ENCODE measurements at regions not wholly inside any gene's neighbourhood (a gene's known extent, or its start where the extent isn't known, plus 50 kb on each side); places are given as distances from the start of the nearest gene placed in this dataset.

DNA sequence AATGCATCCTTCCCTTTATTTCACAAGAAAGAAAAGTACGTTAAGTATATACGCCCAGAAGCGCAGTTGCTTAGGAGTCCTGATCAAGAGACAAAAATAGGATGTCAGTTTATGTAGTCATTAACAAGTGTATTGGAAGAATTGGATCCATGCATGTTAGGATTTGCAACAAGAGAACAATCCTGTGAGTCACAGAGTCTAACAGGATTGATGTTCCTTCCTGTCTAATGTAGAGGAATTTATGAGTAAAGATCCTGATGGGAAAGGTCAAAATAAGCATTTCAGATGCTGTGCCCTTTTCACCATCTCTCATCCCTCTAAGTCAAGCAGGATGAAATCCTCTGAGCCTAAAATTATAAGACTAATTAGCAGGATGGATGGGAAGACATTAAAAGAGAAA, 406.0 kb upstream of the GRIA1 start:
- Mint-ChIP-seq H3K36me3 (ENCODE audit: low read depth) (no peaks in the 10 kb centered on the region), H3K27me3 (ENCODE audit: low read depth) (no peaks in the 10 kb centered on the region), H3K4me1 (no peaks in the 10 kb centered on the region), H3K9me3 (no peaks in the 10 kb centered on the region), H3K27ac (no peak overlapping the region), H3K4me3 (no peak overlapping the region)
- TF ChIP-seq, protein P1, sequence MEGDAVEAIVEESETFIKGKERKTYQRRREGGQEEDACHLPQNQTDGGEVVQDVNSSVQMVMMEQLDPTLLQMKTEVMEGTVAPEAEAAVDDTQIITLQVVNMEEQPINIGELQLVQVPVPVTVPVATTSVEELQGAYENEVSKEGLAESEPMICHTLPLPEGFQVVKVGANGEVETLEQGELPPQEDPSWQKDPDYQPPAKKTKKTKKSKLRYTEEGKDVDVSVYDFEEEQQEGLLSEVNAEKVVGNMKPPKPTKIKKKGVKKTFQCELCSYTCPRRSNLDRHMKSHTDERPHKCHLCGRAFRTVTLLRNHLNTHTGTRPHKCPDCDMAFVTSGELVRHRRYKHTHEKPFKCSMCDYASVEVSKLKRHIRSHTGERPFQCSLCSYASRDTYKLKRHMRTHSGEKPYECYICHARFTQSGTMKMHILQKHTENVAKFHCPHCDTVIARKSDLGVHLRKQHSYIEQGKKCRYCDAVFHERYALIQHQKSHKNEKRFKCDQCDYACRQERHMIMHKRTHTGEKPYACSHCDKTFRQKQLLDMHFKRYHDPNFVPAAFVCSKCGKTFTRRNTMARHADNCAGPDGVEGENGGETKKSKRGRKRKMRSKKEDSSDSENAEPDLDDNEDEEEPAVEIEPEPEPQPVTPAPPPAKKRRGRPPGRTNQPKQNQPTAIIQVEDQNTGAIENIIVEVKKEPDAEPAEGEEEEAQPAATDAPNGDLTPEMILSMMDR (IDR thresholded peaks at IDR 0.05; ENCODE audit: unreplicated experiment in 3 of 3), result no peak

DNA sequence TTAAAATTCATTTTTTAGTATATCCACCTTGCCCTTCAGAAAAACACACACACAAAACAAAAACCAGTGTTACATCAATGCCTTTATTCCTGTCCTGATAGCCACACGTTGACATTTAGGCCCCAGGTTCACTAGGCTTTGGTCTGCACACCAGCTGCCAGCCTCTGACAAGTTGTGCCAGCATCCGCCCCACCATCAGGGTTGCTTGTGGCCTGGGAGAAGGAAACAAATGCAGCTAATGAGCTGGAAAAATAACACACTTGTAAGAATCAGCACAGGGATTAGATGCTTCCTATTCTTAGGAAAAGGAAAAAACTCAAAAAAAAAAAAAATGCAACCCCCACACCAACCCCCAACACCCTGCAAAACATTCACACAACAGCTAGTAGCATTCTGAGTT, 404.0 kb upstream of the GRIA1 start:
- Mint-ChIP-seq H3K9me3 (no peaks in the 10 kb centered on the region), H3K27me3 (ENCODE audit: low read depth) (no peaks in the 10 kb centered on the region), H3K36me3 (ENCODE audit: low read depth) (no peaks in the 10 kb centered on the region)

DNA sequence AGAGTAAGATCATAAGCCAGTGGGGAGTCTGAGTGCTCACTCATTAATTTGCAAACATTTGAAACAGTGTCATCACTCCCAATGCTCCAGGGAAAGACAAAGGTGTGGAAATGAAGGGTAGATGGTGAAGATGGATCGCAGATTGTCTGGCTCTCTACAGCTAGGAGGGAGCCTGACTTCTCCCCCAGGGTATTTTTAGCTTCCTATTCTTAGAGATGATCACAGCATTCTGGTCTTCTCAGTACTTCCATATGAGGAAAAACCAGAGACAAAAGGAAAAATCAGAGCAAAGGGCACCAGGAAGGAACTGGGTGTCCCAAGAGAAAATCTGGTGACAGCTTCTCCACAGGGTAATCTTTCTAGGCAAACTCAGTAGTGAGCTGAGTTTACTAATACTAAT, 401.9 kb upstream of the GRIA1 start:
- Mint-ChIP-seq H3K4me1 (no peaks in the 10 kb centered on the region), H3K27me3 (ENCODE audit: low read depth) (no peaks in the 10 kb centered on the region)

More for the DNA sequence above, 404.0 kb upstream of the GRIA1 start:
- Mint-ChIP-seq H3K4me3 (no peak overlapping the region), H3K4me1 (no peaks in the 10 kb centered on the region), H3K27ac (no peak overlapping the region)
- TF ChIP-seq, protein P1 (IDR thresholded peaks at IDR 0.05; ENCODE audit: unreplicated experiment in 3 of 3), result no peak

DNA sequence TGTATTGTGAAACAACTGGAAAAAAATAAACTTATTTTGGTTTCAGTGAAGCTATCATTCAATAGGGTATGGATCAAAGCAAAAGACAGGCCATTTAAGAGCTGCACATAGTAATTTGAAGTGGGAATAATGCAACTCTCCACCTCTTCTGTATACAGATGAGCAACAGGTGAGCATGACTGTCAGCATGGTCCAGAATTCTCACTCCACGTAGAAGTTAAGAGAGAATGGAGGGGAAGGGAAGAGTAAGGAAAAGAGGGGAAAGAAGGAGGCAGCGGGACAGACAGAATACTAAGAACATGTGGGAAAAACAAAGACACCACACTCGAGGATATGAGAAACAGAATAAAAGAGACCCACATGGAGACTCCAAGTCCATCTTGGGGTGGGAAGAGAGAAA, 396.1 kb upstream of the GRIA1 start:
- TF ChIP-seq, protein P1 (IDR thresholded peaks at IDR 0.05; ENCODE audit: unreplicated experiment in 3 of 3), result no peak
- no peaks in the 10 kb centered on the region for H3K27me3 Mint-ChIP-seq (ENCODE audit: low read depth)
- no peak overlapping the region for H3K4me3 Mint-ChIP-seq
- no peaks in the 10 kb centered on the region for H3K36me3 Mint-ChIP-seq (ENCODE audit: low read depth)
- no peaks in the 10 kb centered on the region for H3K9me3 Mint-ChIP-seq
- H3K4me1 Mint-ChIP-seq, result no peaks in the 10 kb centered on the region
- no peak overlapping the region for H3K27ac Mint-ChIP-seq

More for the DNA sequence above, 401.9 kb upstream of the GRIA1 start:
- Mint-ChIP-seq H3K27ac (no peak overlapping the region), H3K4me3 (no peak overlapping the region), H3K9me3 (no peaks in the 10 kb centered on the region), H3K36me3 (ENCODE audit: low read depth) (no peaks in the 10 kb centered on the region)
- TF ChIP-seq, protein P1 (IDR thresholded peaks at IDR 0.05; ENCODE audit: unreplicated experiment in 3 of 3), result no peak

- no peak overlapping the region for H3K27ac Mint-ChIP-seq
- H3K36me3 Mint-ChIP-seq (ENCODE audit: low read depth), result no peaks in the 10 kb centered on the region
- TF ChIP-seq, protein P1 (IDR thresholded peaks at IDR 0.05; ENCODE audit: unreplicated experiment in 3 of 3), result no peak
- no peaks in the 10 kb centered on the region for H3K9me3 Mint-ChIP-seq
- H3K4me1 Mint-ChIP-seq, result no peaks in the 10 kb centered on the region
- no peak overlapping the region for H3K4me3 Mint-ChIP-seq
- no peaks in the 10 kb centered on the region for H3K27me3 Mint-ChIP-seq (ENCODE audit: low read depth)
Measured at GRCh38 chr5:153096381-153096780, 394.1 kb upstream of the GRIA1 start.

DNA sequence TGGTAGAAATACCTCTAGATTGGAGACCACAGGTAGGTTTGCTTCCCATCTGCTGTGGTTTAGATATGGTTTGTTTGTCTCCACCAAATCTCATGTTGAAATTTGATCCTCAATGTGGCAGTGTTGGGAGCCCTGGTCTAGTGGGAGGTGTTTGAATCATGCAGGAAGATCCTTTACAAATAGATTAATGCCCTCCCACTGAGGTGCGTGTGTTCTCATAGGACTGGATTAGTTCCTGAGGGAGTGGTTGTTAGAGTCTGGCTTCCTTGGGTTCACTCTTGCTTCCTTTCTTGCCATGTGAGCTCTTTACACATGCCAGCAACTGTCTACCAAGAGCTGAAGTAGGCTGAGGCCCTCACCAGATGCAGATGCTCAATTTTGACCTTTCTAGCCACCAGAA, 391.1 kb upstream of the GRIA1 start:
- TF ChIP-seq, protein P1 (IDR thresholded peaks at IDR 0.05; ENCODE audit: unreplicated experiment in 3 of 3), result no peak
- peaks cover 1% of the 10 kb centered on the region for H3K9me3 Mint-ChIP-seq

More for the DNA sequence above, 391.1 kb upstream of the GRIA1 start:
- Mint-ChIP-seq H3K27me3 (ENCODE audit: low read depth) (no peaks in the 10 kb centered on the region), H3K4me3 (no peak overlapping the region), H3K36me3 (ENCODE audit: low read depth) (no peaks in the 10 kb centered on the region), H3K4me1 (no peaks in the 10 kb centered on the region), H3K27ac (no peak overlapping the region)

Data from nephron (organoid).